Calu3 (cell line): ENCODE measurements at regions not wholly inside any gene's neighbourhood (a gene's known extent, or its start where the extent isn't known, plus 50 kb on each side); places are given as distances from the start of the nearest gene placed in this dataset.

Experiments
- BruUV-seq: library from RNA; stranded (reverse); fragments of 400-500 nt; replicated peaks from 2 replicates; lab custom pipeline; 2021; lab: Mats Ljungman, UMichigan
- CTCF ChIA-PET: fragments of 300-600 bp; sonication (Branson Sonifier 250); formaldehyde crosslinking; loops from one replicate; lab custom pipeline; 2022; ENCODE audit warnings: antibody characterized with exemption; lab: Charles Lee
- DNase-seq: peaks from one replicate; pipeline ENCODE4 v3.0.0; 2022
- H3K27ac Mint-ChIP-seq: one replicate; pipeline ENCODE4 v1.8.0; 2022; ENCODE audit warnings: mixed read lengths; ENCODE audit not compliant: unreplicated experiment
- H3K27me3 Mint-ChIP-seq: one replicate; pipeline ENCODE4 v1.8.0; 2022; ENCODE audit warnings: mixed read lengths; ENCODE audit not compliant: unreplicated experiment
- H3K36me3 Mint-ChIP-seq: one replicate; pipeline ENCODE4 v1.8.0; 2022; ENCODE audit warnings: mild to moderate bottlenecking, moderate library complexity, mixed read lengths; ENCODE audit not compliant: insufficient read depth, unreplicated experiment
- H3K4me1 Mint-ChIP-seq: one replicate; pipeline ENCODE4 v1.8.0; 2022; ENCODE audit warnings: mild to moderate bottlenecking, low read depth, mixed read lengths; ENCODE audit not compliant: unreplicated experiment
- H3K4me3 Mint-ChIP-seq: one replicate; pipeline ENCODE4 v1.8.0; 2022; ENCODE audit warnings: mild to moderate bottlenecking, low read depth, moderate library complexity, mixed read lengths; ENCODE audit not compliant: unreplicated experiment
- H3K9me3 Mint-ChIP-seq: one replicate; pipeline ENCODE4 v1.8.0; 2022; ENCODE audit warnings: low read depth, mixed read lengths; ENCODE audit not compliant: unreplicated experiment
- CTCF ChIP-seq: fragments of 200-600 bp; IDR thresholded peaks from one replicate; pipeline ENCODE4 v1.8.0; 2022; ENCODE audit warnings: antibody characterized with exemption; ENCODE audit not compliant: unreplicated experiment
- intact Hi-C: fragments of 100-400 bp; cut with micrococcal nuclease; formaldehyde crosslinking; loops from one replicate; pipeline ENCODE4 v1.10.0; 2022; ENCODE audit not compliant: unreplicated experiment

- no peak for DNase-seq
- Mint-ChIP-seq H3K36me3 (no peaks in the 10 kb centered on the region), H3K4me1 (no peaks in the 10 kb centered on the region), H3K27me3 (no peaks in the 10 kb centered on the region), H3K9me3 (peaks cover 3% of the 10 kb centered on the region), H3K27ac (no peak overlapping the region), H3K4me3 (no peak overlapping the region)
- intact Hi-C loops: no loop called here
- CTCF ChIA-PET: no interaction called here
- TF ChIP-seq CTCF: no peak
- BruUV-seq: no TSS peak
Observed at GRCh38 chr2:122831649-122832048, 1076.2 kb downstream of the TSN start.

- BruUV-seq: no TSS peak
- Mint-ChIP-seq H3K9me3 (peaks cover 7% of the 10 kb centered on the region), H3K4me3 (no peak overlapping the region), H3K27ac (no peak overlapping the region), H3K4me1 (no peaks in the 10 kb centered on the region), H3K27me3 (no peaks in the 10 kb centered on the region), H3K36me3 (no peaks in the 10 kb centered on the region)
- intact Hi-C loops: no loop called here
- CTCF ChIA-PET: no interaction called here
- DNase-seq: no peak
- no peak for TF ChIP-seq CTCF
Observed at GRCh38 chr2:122843503-122843902, 1088.1 kb downstream of the TSN start.

GRCh38 chr2:122851161-122851560, 1095.7 kb downstream of the TSN start:
- intact Hi-C loops: no loop called here
- Mint-ChIP-seq H3K4me3 (no peak overlapping the region), H3K9me3 (peaks cover 10% of the 10 kb centered on the region), H3K4me1 (no peaks in the 10 kb centered on the region), H3K27me3 (no peaks in the 10 kb centered on the region), H3K27ac (no peak overlapping the region), H3K36me3 (no peaks in the 10 kb centered on the region)
- TF ChIP-seq CTCF: no peak
- no TSS peak for BruUV-seq
- DNase-seq: no peak
- CTCF ChIA-PET: interaction anchor here (0.7 kb wide), 1 partner anchor 1762 kb away, joined by 5 read pairs; no protein-coding TSS in a partner anchor

- intact Hi-C loops: no loop called here
- TF ChIP-seq CTCF: no peak
- H3K36me3 Mint-ChIP-seq: no peaks in the 10 kb centered on the region
- no peak overlapping the region for H3K4me3 Mint-ChIP-seq
- no TSS peak for BruUV-seq
- no peak for DNase-seq
- CTCF ChIA-PET: interaction anchor here (0.7 kb wide), 1 partner anchor 1761 kb away, joined by 5 read pairs; no protein-coding TSS in a partner anchor
- H3K4me1 Mint-ChIP-seq: no peaks in the 10 kb centered on the region
- H3K9me3 Mint-ChIP-seq: peaks cover 10% of the 10 kb centered on the region
- no peak overlapping the region for H3K27ac Mint-ChIP-seq
- H3K27me3 Mint-ChIP-seq: no peaks in the 10 kb centered on the region
Observed at GRCh38 chr2:122851972-122852531, 1096.6 kb downstream of the TSN start.
